ENCODE measurements at regions not wholly inside any gene's neighbourhood (a gene's known extent, or its start where the extent isn't known, plus 50 kb on each side); places are given as distances from the start of the nearest gene placed in this dataset.

GRCh38 chr3:171965067-171965712 is 74.2 kb upstream of the FNDC3B start:
- TF ChIP-seq ZFP30 (CRISPR knock-in tag; IDR thresholded peaks at IDR 0.05), result no peak
- no peak for TF ChIP-seq ISL1 (CRISPR knock-in tag; IDR thresholded peaks at IDR 0.05)
- TF ChIP-seq CSDC2 (CRISPR knock-in tag; IDR thresholded peaks at IDR 0.05), result no peak
- TF ChIP-seq PATZ1 (CRISPR knock-in tag; IDR thresholded peaks at IDR 0.05; ENCODE audit: borderline replicate concordance), result no peak
- no peak for TF ChIP-seq POU6F1 (CRISPR knock-in tag; IDR thresholded peaks at IDR 0.05; ENCODE audit: borderline replicate concordance, low read depth)
- TF ChIP-seq TCF4 (CRISPR knock-in tag; IDR thresholded peaks at IDR 0.05; ENCODE audit: borderline replicate concordance), result no peak
- TF ChIP-seq OSR1 (CRISPR knock-in tag; IDR thresholded peaks at IDR 0.05), result no peak
- no peak for TF ChIP-seq ARNTL (CRISPR knock-in tag; IDR thresholded peaks at IDR 0.05; ENCODE audit: borderline replicate concordance, low read depth)
- no peak for TF ChIP-seq ESRRG (CRISPR knock-in tag; IDR thresholded peaks at IDR 0.05)
- TF ChIP-seq SNAI2 (CRISPR knock-in tag; IDR thresholded peaks at IDR 0.05), result no peak
- no peak for TF ChIP-seq ZNF565 (CRISPR knock-in tag; conservative IDR thresholded peaks at IDR 0.05; ENCODE audit: low read depth)
- TF ChIP-seq ZNF8 (CRISPR knock-in tag; IDR thresholded peaks at IDR 0.05), result no peak
- TF ChIP-seq TOX (CRISPR knock-in tag; IDR thresholded peaks at IDR 0.05; ENCODE audit: borderline replicate concordance), result no peak
